Sigmoid colon (tissue), 6 donors: ENCODE measurements at regions not wholly inside any gene's neighbourhood (a gene's known extent, or its start where the extent isn't known, plus 50 kb on each side); places are given as distances from the start of the nearest gene placed in this dataset.

Source experiments
- DNase-seq: peaks from one replicate; pipeline ENCODE4 v3.0.0-alpha.2; 2019
- H3K27ac ChIP-seq, 4 donors: fragments of 200-600 bp; sonication (generic); one replicate each; pipeline ENCODE4 v1.5.1; 2016 to 2019; ENCODE audit warnings: mild to moderate bottlenecking in 1 of 4
- H3K27me3 ChIP-seq, 3 donors: fragments of 200-600 bp; sonication (generic); one replicate each; pipeline ENCODE4 v1.5.1; 2019; ENCODE audit warnings: mild to moderate bottlenecking in 1 of 3
- H3K36me3 ChIP-seq, 4 donors: fragments of 200-600 bp; sonication (generic); one replicate each; pipeline ENCODE4 v1.5.1; 2016 to 2019
- H3K4me1 ChIP-seq, 4 donors: fragments of 200-600 bp; sonication (generic); one replicate each; pipeline ENCODE4 v1.5.1; 2017 to 2019
- H3K4me3 ChIP-seq, 4 donors: fragments of 200-600 bp; sonication (generic); one replicate each; pipeline ENCODE4 v1.5.1; 2017 to 2019; ENCODE audit warnings: mild to moderate bottlenecking in 2 of 4, moderate library complexity in 1 of 4
- H3K9me3 ChIP-seq, 4 donors: fragments of 200-600 bp in 3 of 4; sonication (generic) in 3 of 4; one replicate each; pipeline versions ENCODE4 v1.5.1 to v1.6.1; 2013 to 2019
- CTCF ChIP-seq, 4 experiments: fragments of 450-650 bp in 3 of 4; fragments of 200-600 bp in 1 of 4; IDR thresholded peaks; one replicate each; pipeline ENCODE4 v1.5.1; 2016 to 2019; ENCODE audit warnings: antibody characterized with exemption in 4 of 4, mild to moderate bottlenecking in 3 of 4, moderate library complexity in 2 of 4
- EP300 ChIP-seq, 4 donors: sonication (generic); formaldehyde crosslinking; IDR thresholded peaks; one replicate each; pipeline ENCODE4 v1.6.1; 2017; ENCODE audit warnings: antibody characterized with exemption in 4 of 4
- POLR2A ChIP-seq, 2 donors: fragments of 450-650 bp; IDR thresholded peaks; one replicate each; pipeline ENCODE4 v1.6.1; 2016; ENCODE audit warnings: antibody characterized with exemption in 2 of 2, mild to moderate bottlenecking in 2 of 2, moderate library complexity in 2 of 2
- POLR2AphosphoS5 ChIP-seq, 4 donors: sonication (generic); formaldehyde crosslinking; IDR thresholded peaks; one replicate each; pipeline ENCODE4 v1.6.1; 2017; ENCODE audit warnings: antibody characterized with exemption in 4 of 4
- WGBS, 2 donors: extraction: QIAGEN DNeasy Blood & Tissue Kit; methylation state at CpG; one replicate each; pipeline ENCODE4 v1.1.7; 2013; 5-methylcytosine and 5-hydroxymethylcytosine counted together
- intact Hi-C: fragments of 100-400 bp; cut with DNase I; formaldehyde crosslinking; loops from one replicate; pipeline ENCODE4 v1.15.1; 2023
- donor health status: healthy with polysubstance abuse.
- donor health status: healthy.

GRCh38 chr5:56340196-56340980, 107.3 kb upstream of the ANKRD55 start:
- H3K27me3 ChIP-seq = no peaks in the 10 kb centered on the region
- no peak overlapping the region for H3K4me3 ChIP-seq
- TF ChIP-seq EP300 (IDR thresholded peaks at IDR 0.05) (no peak), POLR2A (IDR thresholded peaks at IDR 0.05) (no peak), POLR2AphosphoS5 (IDR thresholded peaks at IDR 0.05) (no peak), CTCF (IDR thresholded peaks at IDR 0.05) (no peak)
- intact Hi-C loops = no loop called here
- no peaks in the 10 kb centered on the region for H3K9me3 ChIP-seq
- no peaks in the 10 kb centered on the region for H3K36me3 ChIP-seq
- DNase-seq = no peak
- no peaks in the 10 kb centered on the region for H3K4me1 ChIP-seq
- 78 to 81% methylated on average over 3 of the region's 3 CpGs for WGBS, 2 donors
- H3K27ac ChIP-seq = no peak overlapping the region

GRCh38 chr5:56339732-56340131, 106.6 kb upstream of the ANKRD55 start:
- no peak overlapping the region for H3K27ac ChIP-seq
- TF ChIP-seq POLR2A (IDR thresholded peaks at IDR 0.05) (no peak), EP300 (IDR thresholded peaks at IDR 0.05) (no peak), CTCF (IDR thresholded peaks at IDR 0.05) (no peak), POLR2AphosphoS5 (IDR thresholded peaks at IDR 0.05) (no peak)
- H3K4me3 ChIP-seq = no peak overlapping the region
- H3K27me3 ChIP-seq = no peaks in the 10 kb centered on the region
- H3K36me3 ChIP-seq = no peaks in the 10 kb centered on the region
- intact Hi-C loops = no loop called here
- H3K4me1 ChIP-seq = no peaks in the 10 kb centered on the region
- no peaks in the 10 kb centered on the region for H3K9me3 ChIP-seq
- 77 to 86% methylated on average over 4 of the region's 4 CpGs for WGBS, 2 donors
- no peak for DNase-seq

GRCh38 chr5:56337715-56338319, 104.7 kb upstream of the ANKRD55 start:
- intact Hi-C loops = no loop called here
- no peak for TF ChIP-seq POLR2A (IDR thresholded peaks at IDR 0.05)
- TF ChIP-seq CTCF (IDR thresholded peaks at IDR 0.05) = no peak
- TF ChIP-seq EP300 (IDR thresholded peaks at IDR 0.05) = no peak
- TF ChIP-seq POLR2AphosphoS5 (IDR thresholded peaks at IDR 0.05) = no peak
- DNase-seq = no peak
- Histone ChIP-seq H3K36me3 (no peaks in the 10 kb centered on the region), H3K9me3 (no peaks in the 10 kb centered on the region), H3K27ac (no peak overlapping the region), H3K4me3 (no peak overlapping the region), H3K4me1 (no peaks in the 10 kb centered on the region), H3K27me3 (no peaks in the 10 kb centered on the region)
- 84 to 93% methylated on average over 5 of the region's 5 CpGs for WGBS, 2 donors

- Histone ChIP-seq H3K27ac (no peak overlapping the region), H3K27me3 (no peaks in the 10 kb centered on the region), H3K9me3 (no peaks in the 10 kb centered on the region), H3K4me1 (no peaks in the 10 kb centered on the region), H3K4me3 (no peak overlapping the region), H3K36me3 (no peaks in the 10 kb centered on the region)
- intact Hi-C loops = no loop called here
- TF ChIP-seq CTCF (IDR thresholded peaks at IDR 0.05) (no peak), EP300 (IDR thresholded peaks at IDR 0.05) (no peak), POLR2AphosphoS5 (IDR thresholded peaks at IDR 0.05) (no peak), POLR2A (IDR thresholded peaks at IDR 0.05) (no peak)
- DNase-seq = no peak
Observed at GRCh38 chr5:56335212-56335611, 102.1 kb upstream of the ANKRD55 start.
